GM23248 (cell line): ENCODE measurements at regions not wholly inside any gene's neighbourhood (a gene's known extent, or its start where the extent isn't known, plus 50 kb on each side); places are given as distances from the start of the nearest gene placed in this dataset.

Experiments
- EZH2 ChIP-seq: fragments of 200-600 bp; sonication (generic); IDR thresholded peaks from 2 replicates; pipeline ENCODE4 v1.6.1; 2018; ENCODE audit warnings: antibody characterized with exemption, mild to moderate bottlenecking; ENCODE audit not compliant: insufficient read depth, poor library complexity, severe bottlenecking
- EZH2phosphoT487 ChIP-seq: fragments of 200-600 bp; sonication (generic); IDR thresholded peaks from 2 replicates; pipeline ENCODE4 v1.6.1; 2018; ENCODE audit warnings: antibody characterized with exemption, moderate library complexity, mild to moderate bottlenecking, low read depth; ENCODE audit not compliant: insufficient read depth

DNA sequence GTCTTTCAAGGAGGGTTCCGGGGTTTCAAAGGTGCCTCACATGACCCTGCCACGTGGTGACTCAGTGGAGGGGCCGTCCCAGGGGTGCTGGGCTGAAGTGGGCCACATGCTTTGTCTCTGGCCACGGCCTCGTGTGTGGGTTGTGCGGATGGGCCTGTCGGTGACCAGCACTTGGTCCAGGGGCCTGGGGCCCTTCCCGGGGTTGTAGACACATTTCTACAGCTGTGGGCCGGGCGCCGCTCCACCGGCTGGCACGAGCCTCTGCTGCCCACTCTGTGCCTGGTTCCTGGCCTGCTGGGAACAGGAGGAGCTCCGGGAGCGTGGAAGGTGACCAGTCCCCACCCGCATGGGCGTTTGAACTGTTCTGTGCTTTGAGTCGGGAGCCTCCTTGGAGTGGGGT, 75.4 kb upstream of the TTC34 start:
- TF ChIP-seq EZH2 (no peak), EZH2phosphoT487 (no peak)
